HUES6 (cell line): ENCODE measurements at regions not wholly inside any gene's neighbourhood (a gene's known extent, or its start where the extent isn't known, plus 50 kb on each side); places are given as distances from the start of the nearest gene placed in this dataset.

Experiments
- H3K27ac ChIP-seq: 2 replicates; pipeline ENCODE4 v1.7.0; 2013; ENCODE audit warnings: low read depth, mild to moderate bottlenecking, low read length, inconsistent platforms
- H3K27me3 ChIP-seq: 2 replicates; pipeline ENCODE4 v1.6.1; 2013; ENCODE audit warnings: low read length; ENCODE audit not compliant: control insufficient read depth, insufficient read depth
- H3K36me3 ChIP-seq: 2 replicates; pipeline ENCODE4 v1.6.1; 2013; ENCODE audit warnings: low read length; ENCODE audit not compliant: control insufficient read depth, insufficient read depth
- H3K4me1 ChIP-seq: 2 replicates; pipeline ENCODE4 v1.6.1; 2013; ENCODE audit warnings: low read length; ENCODE audit not compliant: control insufficient read depth, insufficient read depth
- H3K4me3 ChIP-seq: 2 replicates; pipeline ENCODE4 v1.5.1; 2013; ENCODE audit warnings: low read depth, low read length
- H3K9ac ChIP-seq: one replicate; pipeline ENCODE4 v1.6.1; 2013; ENCODE audit warnings: mild to moderate bottlenecking, low read length
- H3K9me3 ChIP-seq: 2 replicates; pipeline ENCODE4 v1.6.1; 2013; ENCODE audit warnings: low read depth, low read length; ENCODE audit not compliant: control insufficient read depth, insufficient read depth

DNA sequence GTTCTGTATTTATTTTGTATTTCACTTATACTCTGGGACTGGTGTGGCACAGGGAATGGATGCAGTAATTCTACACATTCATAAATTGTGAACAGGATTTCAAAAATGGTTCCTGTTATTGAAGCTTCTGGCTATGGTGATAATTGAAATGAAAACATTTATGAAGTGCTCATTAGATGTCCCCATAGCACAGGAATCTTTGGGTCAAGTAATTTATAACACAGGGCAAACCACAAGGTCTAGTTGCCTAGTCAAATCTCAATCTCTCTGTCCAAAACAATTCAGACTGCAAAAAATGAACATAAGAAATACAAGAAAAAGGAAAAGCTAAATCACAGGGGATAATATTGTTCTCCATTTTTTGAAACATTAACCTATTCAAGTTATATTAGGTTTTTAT is 117.5 kb upstream of the PTPRG start:
- Histone ChIP-seq H3K9ac (no peak overlapping the region), H3K27ac (no peak overlapping the region), H3K36me3 (no peaks in the 10 kb centered on the region), H3K9me3 (no peaks in the 10 kb centered on the region), H3K4me3 (no peak overlapping the region), H3K4me1 (no peaks in the 10 kb centered on the region), H3K27me3 (no peaks in the 10 kb centered on the region; the same call in 1 of the 2 replicates)

DNA sequence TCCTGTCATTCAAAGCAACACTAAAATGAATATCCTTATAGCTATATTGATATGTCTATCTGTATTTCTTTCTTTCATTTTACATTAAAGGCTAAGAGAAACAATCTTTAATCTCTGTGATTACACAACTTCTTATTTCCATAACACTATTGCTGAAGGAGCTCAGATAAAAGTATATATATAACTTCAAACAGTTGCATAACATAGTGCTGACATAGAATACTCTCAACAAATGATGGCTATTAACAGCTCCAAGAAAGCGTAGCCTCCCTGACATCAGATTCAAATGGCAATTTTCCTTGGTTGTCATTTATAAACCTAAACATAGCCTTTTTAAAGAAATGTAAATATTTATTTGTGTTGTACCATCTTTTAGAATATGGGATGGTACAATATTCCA is 116.6 kb upstream of the PTPRG start:
- Histone ChIP-seq H3K27me3 (no peaks in the 10 kb centered on the region; the same call in 1 of the 2 replicates), H3K4me3 (no peak overlapping the region), H3K9me3 (no peaks in the 10 kb centered on the region), H3K4me1 (no peaks in the 10 kb centered on the region; the same call in 1 of the 2 replicates), H3K9ac (no peak overlapping the region), H3K36me3 (no peaks in the 10 kb centered on the region), H3K27ac (no peak overlapping the region)

DNA sequence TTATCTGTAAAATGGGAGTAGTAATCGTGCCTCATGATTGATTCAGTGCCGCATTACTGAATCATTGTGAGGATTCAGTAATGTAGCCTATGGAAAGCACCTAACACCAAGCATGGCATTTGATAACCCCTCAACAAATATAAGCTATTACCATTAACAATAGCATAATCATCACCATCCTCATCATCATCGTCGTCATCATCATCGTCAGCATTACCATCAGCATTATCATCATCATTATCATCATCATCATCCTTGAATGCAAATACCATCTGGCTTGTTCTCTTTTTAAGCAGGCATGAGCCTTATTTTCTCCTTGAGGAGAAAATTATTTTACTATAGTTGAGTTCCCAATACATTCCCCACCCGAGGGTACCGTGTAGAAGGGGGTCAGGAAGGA is 115.4 kb upstream of the PTPRG start:
- Histone ChIP-seq H3K9me3 (no peaks in the 10 kb centered on the region), H3K27ac (no peak overlapping the region), H3K27me3 (no peaks in the 10 kb centered on the region; the same call in 1 of the 2 replicates), H3K4me1 (no peaks in the 10 kb centered on the region; the same call in 1 of the 2 replicates), H3K9ac (no peak overlapping the region), H3K36me3 (no peaks in the 10 kb centered on the region), H3K4me3 (no peak overlapping the region)

DNA sequence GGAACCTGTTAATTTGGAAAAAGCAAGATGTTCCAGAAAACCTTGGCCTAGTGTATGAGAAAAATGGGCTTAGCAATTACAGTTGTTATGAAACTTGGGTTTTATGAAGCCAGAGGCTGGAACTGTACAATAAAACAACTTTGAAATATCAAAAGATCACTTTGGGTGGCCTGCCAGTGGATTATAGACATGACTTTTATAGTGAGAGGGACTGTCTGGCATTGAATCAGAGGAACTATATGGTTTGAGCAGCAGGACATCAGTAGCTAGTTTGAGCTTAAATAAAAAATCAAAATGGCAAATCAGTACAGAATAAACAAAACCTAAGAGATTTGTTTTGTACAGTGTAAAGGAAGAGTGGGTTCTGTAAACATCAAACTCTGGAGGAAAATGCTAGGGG is 115.0 kb upstream of the PTPRG start:
- Histone ChIP-seq H3K9me3 (no peaks in the 10 kb centered on the region), H3K4me1 (no peaks in the 10 kb centered on the region; the same call in 1 of the 2 replicates), H3K4me3 (no peak overlapping the region), H3K9ac (no peak overlapping the region), H3K27me3 (no peaks in the 10 kb centered on the region), H3K27ac (no peak overlapping the region), H3K36me3 (no peaks in the 10 kb centered on the region)

DNA sequence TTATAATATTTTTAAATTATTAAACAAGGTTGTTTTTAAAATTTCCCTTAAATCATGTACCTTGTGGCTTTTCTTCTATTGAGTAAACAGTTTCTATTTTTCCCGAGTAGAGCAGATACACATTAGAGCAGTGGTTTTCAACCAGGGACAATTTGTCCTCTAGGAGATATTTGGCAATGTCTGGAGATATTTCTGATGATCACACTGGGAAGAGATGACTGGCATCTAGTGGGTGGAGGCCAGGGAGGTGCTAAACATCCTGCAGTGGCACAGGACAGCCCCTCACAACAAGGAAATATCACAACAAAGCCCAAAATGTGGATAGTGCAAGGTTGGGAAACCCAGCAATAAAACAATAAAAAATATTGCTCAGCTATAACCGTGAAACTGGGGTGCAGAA is 113.0 kb upstream of the PTPRG start:
- Histone ChIP-seq H3K36me3 (no peaks in the 10 kb centered on the region), H3K9me3 (no peaks in the 10 kb centered on the region), H3K27ac (no peak overlapping the region), H3K9ac (no peak overlapping the region), H3K27me3 (no peaks in the 10 kb centered on the region), H3K4me1 (no peaks in the 10 kb centered on the region; the same call in 1 of the 2 replicates), H3K4me3 (no peak overlapping the region)

DNA sequence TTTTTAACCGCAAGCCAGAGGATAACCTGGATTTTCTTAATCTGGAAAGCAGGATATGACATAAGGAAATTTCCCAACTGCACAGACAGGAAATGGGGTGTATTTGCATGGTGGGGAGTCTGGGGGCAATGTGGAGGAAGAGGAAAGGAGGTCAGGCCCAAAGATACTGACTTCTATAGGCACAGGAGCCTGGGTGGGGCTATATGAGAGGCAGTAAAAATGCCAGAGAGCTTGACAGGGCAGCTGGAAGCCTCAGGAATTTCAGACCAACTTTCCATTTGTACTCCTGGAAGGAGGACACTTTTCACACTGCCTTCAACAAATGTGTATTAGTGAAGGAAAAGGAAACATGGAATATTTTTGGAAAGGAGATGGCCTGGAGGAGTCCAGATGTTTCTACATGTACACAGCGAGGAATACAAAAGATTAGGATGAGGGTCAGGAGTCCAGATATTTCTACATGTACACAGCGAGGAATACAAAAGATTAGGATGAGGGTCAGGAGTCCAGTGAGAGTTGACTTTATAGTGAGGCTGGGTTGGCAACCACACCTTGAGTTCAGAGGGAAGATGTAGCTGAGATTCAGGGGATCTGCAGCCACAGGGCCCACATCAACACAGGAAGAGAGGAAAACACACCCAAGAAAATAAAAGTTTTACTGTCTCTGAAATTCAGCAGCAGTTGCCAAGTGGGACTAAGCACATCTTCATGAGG is 111.9 kb upstream of the PTPRG start:
- Histone ChIP-seq H3K27me3 (no peaks in the 10 kb centered on the region), H3K4me1 (no peaks in the 10 kb centered on the region; the same call in 1 of the 2 replicates), H3K27ac (no peak overlapping the region), H3K9ac (no peak overlapping the region), H3K4me3 (no peak overlapping the region), H3K9me3 (no peaks in the 10 kb centered on the region), H3K36me3 (no peaks in the 10 kb centered on the region)

DNA sequence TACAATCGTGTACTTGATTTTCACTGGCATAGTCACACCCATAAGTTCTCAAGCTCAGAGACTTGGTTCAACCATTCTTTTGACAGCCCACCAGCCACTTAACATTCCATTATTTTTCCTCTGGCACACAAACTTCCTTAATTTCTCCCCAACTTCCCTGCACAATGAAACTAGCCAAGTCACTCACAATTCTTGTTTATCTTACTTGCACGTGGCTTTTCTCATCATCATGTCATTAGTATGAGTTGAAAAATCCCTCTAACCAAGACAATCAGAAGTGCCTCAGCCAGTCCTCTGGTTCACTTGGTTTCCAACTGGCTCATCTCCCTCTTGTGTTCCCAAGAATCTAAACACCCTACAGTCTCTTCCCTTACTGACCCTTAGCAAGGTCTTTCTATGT is 110.5 kb upstream of the PTPRG start:
- Histone ChIP-seq H3K27me3 (no peaks in the 10 kb centered on the region), H3K27ac (no peak overlapping the region), H3K36me3 (no peaks in the 10 kb centered on the region), H3K9ac (no peak overlapping the region), H3K4me1 (no peaks in the 10 kb centered on the region; the same call in 1 of the 2 replicates), H3K9me3 (no peaks in the 10 kb centered on the region), H3K4me3 (no peak overlapping the region)

DNA sequence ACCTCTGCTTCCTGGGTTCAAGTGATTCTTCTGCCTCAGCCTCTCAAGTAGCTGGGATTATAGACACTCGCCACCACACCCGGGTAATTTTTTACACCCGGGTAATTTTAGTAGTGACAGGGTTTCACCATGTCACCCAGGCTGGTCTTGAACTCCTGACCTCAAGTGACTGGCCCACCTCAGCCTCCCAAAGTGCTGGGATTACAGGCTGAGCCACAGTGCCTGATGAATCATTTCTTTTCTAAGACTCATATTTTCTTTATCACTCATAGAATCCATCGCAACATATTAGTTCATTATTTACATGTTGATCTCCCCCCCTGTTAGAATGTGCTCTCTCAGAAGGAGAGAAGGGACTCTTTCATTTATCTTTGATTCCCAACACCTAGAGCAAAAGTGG is 109.5 kb upstream of the PTPRG start:
- Histone ChIP-seq H3K4me1 (no peaks in the 10 kb centered on the region; the same call in 1 of the 2 replicates), H3K9me3 (no peaks in the 10 kb centered on the region), H3K9ac (no peak overlapping the region), H3K27me3 (no peaks in the 10 kb centered on the region), H3K27ac (no peak overlapping the region), H3K36me3 (no peaks in the 10 kb centered on the region), H3K4me3 (no peak overlapping the region)

DNA sequence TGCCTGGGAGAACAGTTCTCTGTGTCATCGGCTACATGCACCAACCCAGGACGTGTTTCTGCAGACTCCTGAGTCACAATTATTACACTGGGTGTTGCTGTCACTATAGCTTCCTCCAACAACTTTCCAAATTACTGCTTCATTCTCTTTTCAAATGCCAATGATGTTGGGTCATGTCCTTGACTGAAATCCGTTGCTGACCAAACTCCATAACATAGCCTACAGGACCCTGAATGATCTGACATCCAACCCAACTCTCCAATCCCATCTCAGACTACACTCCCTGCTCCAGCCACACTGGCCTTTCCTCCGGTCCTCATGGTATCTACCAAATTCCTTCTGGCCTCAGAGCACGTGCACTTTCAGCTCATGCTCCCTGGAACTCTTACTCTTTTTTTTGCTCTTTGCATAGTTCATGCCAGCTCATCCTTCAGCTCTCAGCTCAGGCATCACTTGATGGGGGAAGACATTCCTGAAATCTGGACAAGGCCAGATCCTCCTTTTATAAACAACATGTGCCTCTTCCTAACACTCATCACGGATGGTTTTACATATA is 108.8 kb upstream of the PTPRG start:
- H3K4me3 ChIP-seq, result no peak overlapping the region
- H3K9me3 ChIP-seq, result no peaks in the 10 kb centered on the region
- H3K9ac ChIP-seq, result no peak overlapping the region
- no peaks in the 10 kb centered on the region for H3K27me3 ChIP-seq
- no peak overlapping the region for H3K27ac ChIP-seq
- no peaks in the 10 kb centered on the region for H3K36me3 ChIP-seq
- no peaks in the 10 kb centered on the region; the same call in 1 of the 2 replicates for H3K4me1 ChIP-seq

DNA sequence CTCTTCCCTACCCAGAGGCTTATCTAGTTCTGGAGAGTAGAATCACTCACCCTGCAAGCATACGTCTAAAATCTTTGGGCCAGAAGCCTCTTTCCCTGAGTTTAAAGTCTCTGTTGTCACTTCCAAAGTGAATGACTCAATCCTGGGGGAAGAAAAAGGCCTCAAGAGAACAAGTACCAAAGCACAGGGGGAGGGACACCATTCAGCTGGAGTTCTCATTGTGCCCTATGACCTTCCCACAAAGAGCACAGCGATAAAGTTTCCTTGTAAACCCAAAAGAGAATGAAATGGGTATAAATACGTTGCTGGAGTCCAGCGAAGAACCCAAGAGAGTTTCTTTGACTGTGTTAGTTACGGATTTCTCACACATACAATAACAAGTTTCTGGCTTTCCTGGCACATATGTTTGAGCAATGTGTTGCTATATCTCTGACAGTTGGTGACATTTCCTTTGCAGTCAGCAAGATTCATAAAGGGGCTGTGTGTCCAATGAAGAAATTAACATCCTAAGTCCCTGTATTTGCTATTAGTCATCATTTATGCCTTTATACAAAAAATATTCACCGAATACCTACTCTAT is 107.3 kb upstream of the PTPRG start:
- H3K4me1 ChIP-seq, result no peaks in the 10 kb centered on the region; the same call in 1 of the 2 replicates
- no peaks in the 10 kb centered on the region for H3K27me3 ChIP-seq
- H3K9me3 ChIP-seq, result no peaks in the 10 kb centered on the region
- H3K4me3 ChIP-seq, result no peak overlapping the region
- H3K27ac ChIP-seq, result no peak overlapping the region
- H3K9ac ChIP-seq, result no peak overlapping the region
- H3K36me3 ChIP-seq, result no peaks in the 10 kb centered on the region

DNA sequence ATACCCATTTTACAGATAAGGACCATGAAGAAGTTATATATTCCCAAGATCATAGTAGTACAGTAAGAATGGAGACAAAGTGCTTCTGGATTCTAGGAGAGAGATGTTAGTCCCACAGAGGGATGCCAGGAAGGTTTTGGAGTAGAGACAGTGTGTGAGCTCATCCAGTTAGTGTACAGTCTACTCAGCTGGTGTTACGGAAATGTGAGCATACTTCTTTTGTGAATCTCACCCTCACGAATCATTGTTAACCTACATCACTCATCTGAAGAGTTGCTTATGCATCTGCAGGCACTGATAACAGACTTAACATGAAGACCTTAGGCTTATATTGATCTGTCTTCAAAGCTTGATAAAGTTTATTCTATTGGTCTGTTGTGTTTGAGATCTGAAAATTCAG is 106.6 kb upstream of the PTPRG start:
- H3K27ac ChIP-seq, result no peak overlapping the region
- H3K9me3 ChIP-seq, result no peaks in the 10 kb centered on the region

More for the DNA sequence above, 106.6 kb upstream of the PTPRG start:
- Histone ChIP-seq H3K4me1 (no peaks in the 10 kb centered on the region; the same call in 1 of the 2 replicates), H3K36me3 (no peaks in the 10 kb centered on the region), H3K9ac (no peak overlapping the region), H3K4me3 (no peak overlapping the region), H3K27me3 (no peaks in the 10 kb centered on the region)
